ENCODE measurements at regions not wholly inside any gene's neighbourhood (a gene's known extent, or its start where the extent isn't known, plus 50 kb on each side); places are given as distances from the start of the nearest gene placed in this dataset.
"Not testable (repeated sequence)": the region's sequence is repeated elsewhere in the genome, so short reads cannot be mapped to it uniquely, and the experiment has no call there.

DNA sequence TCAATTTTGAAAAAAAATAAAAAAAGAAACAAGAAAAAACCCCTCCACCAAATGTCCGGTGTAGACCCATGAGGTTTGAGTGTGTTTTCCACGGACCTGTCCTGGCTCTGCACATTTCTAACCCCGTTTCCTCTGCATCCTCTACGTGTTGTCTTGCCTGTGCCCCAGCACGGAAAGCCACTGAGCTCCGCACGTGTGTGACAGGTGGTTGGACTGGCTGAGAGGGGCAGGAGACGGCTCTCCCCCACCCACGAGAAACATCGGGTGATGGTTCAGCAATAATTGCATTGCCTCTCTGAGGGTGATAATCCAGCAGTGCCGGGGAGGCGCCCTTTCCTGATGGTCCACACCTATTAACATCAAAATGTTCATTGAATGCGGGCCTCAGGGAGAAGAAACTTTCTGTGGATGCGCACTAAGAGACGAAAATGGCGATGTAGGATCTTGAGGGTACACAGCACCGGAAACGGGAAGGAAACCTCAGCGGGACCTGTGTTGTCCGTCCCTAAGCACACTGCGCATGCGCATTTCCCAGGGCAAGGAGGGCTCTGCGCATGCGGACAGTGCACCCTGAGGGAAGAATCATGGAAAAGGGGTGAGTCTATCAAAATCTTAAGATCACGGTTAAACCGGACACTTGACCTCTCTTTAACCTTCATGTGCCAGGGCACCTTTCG is 470.1 kb upstream of the ADARB2 start:
- H3K4me3 ChIP-seq (ENCODE audit: low read length): no peak overlapping the region
- no peak for TF ChIP-seq CTCF (conservative IDR thresholded peaks at IDR 0.05; ENCODE audit: low read length)
- no peak for DNase-seq (ENCODE audit: low read depth)

DNA sequence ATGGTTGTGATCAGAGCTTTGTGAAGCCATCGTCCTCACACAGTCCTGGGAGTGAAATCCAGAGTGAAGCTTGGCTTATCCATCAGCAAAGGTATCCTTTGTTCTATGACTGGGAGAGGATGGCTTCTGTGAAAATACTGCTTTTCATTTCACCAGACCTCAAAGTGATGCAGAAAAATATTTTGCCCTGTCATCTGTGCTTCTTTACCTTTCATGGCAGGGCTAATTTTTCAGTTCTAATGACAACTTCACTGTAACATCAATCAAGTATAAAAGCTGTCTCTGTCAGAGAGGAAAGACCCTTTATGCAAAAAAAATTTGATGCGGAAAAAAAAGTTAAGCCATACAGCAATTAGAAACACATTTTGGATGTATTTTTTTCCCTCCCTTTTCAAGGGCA is 468.1 kb upstream of the ADARB2 start:
- no peak for DNase-seq (ENCODE audit: low read depth)
- TF ChIP-seq CTCF (conservative IDR thresholded peaks at IDR 0.05; ENCODE audit: low read length): no peak

GRCh38 chr10:2202401-2202800 is 465.1 kb upstream of the ADARB2 start:
- TF ChIP-seq CTCF (conservative IDR thresholded peaks at IDR 0.05; ENCODE audit: low read length): no peak
- no peak for DNase-seq (ENCODE audit: low read depth)
- H3K4me3 ChIP-seq (ENCODE audit: low read length): no peak overlapping the region

More for the DNA sequence above, 468.1 kb upstream of the ADARB2 start:
- H3K4me3 ChIP-seq (ENCODE audit: low read length): no peak overlapping the region

DNA sequence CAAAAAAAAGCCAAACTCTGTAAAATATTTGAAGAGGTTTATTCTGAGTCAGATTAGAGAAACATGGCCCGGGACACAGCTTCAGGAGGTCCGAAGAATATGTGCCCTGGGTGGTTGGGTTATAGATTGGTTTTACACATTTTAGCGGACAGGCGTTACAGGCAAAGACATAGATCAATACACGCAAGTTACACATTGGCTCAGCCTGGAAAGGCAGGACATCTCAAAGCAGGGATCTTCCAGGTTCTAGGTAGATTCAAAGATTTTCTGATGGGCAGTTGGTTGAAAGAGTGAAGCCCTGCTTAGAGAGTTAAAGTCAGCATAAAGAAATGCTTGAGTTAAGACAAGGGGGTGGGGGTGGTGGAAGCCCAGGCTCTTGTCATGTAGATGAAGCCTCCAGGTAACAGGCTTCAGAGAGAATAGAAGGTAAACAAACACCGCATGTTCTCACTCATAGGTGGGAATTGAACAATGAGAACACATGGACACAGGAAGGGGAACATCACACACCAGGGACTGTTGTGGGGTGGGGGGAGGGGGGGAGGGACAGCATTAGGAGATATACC is 464.3 kb upstream of the ADARB2 start:
- DNase-seq (ENCODE audit: low read depth): no peak
- no peak for TF ChIP-seq CTCF (conservative IDR thresholded peaks at IDR 0.05; ENCODE audit: low read length)

DNA sequence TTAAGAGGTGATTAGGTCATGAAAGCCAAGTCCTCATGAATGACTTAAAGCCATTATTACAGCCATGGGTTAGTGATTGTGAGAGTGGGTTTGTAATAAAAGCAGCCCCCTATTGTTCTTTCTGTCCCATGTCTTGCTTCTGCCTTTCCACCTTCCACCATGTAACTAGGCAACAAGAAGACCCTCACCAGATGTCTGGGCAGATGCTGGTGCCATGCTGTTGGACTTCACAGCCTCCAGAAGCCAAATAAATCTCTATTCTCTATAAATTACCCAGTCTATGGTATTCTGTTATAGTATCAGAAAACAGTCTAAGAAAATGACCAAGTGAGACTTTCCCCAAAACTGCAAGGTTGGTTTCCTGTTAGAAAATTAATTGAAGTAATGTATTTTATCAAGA is 460.3 kb upstream of the ADARB2 start:
- no peak overlapping the region for H3K4me3 ChIP-seq (ENCODE audit: low read length)
- DNase-seq (ENCODE audit: low read depth): no peak
- TF ChIP-seq CTCF (conservative IDR thresholded peaks at IDR 0.05; ENCODE audit: low read length): no peak

More for the DNA sequence above, 464.3 kb upstream of the ADARB2 start:
- no peak overlapping the region for H3K4me3 ChIP-seq (ENCODE audit: low read length)

DNA sequence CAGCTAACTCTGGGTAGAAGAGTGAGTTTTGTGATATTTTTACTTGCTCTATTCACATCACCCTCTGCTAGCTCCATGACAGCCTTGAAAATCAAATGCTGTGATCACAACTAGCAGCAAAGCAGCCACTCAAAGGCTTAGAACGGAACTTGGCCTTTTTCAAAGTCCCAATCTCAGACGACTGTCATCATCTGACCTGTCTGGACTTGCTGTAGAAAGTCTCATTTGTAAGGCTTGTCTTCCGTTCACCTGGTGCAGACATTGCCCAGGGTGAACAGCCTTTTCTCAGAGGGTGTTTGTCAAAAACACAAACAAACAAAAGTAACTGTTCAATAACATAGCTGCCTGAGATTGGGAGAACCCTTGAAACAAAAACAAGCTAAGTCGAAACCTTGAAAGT is 458.9 kb upstream of the ADARB2 start:
- no peak for TF ChIP-seq CTCF (conservative IDR thresholded peaks at IDR 0.05; ENCODE audit: low read length)

DNA sequence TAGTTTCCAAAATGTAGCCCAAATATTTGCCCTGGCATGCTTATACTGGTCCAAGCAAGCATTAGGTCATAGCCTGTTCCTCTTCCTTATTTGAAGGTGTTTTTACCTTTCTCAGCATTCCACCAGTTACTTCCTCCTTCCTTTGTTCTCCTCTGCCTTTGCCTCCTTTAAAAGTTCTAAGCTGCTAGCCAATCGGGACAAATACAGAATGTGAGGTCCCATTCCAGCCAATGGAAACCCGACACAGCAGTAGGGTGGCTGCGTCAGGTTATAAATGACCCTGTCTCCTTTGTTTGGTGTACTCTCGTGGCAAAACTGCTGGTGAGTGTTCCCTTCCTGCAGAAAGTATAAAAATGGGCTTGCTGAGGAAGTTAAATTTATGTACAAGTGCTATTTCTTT is 452.0 kb upstream of the ADARB2 start:
- not testable (repeated sequence) for H3K4me3 ChIP-seq (ENCODE audit: low read length); DNase-seq (ENCODE audit: low read depth)

More for the DNA sequence above, 458.9 kb upstream of the ADARB2 start:
- no peak for DNase-seq (ENCODE audit: low read depth)
- H3K4me3 ChIP-seq (ENCODE audit: low read length): no peak overlapping the region

Measured in AG10803 (cell line).